ENCODE measurements at regions not wholly inside any gene's neighbourhood (a gene's known extent, or its start where the extent isn't known, plus 50 kb on each side); places are given as distances from the start of the nearest gene placed in this dataset.

GRCh38 chr4:180485407-180485806 is 1757.8 kb upstream of the TENM3 start:
- DNase-seq = no peak

- DNase-seq = no peak
These were observed 1756.9 kb upstream of the TENM3 start for GRCh38 chr4:180486342-180486741.

- no peak for DNase-seq
These were observed 1753.4 kb upstream of the TENM3 start for GRCh38 chr4:180489787-180490186.

GRCh38 chr4:180491210-180491609 is 1752.0 kb upstream of the TENM3 start:
- DNase-seq = no peak

GRCh38 chr4:180493299-180493698 is 1749.9 kb upstream of the TENM3 start:
- DNase-seq = no peak

GRCh38 chr4:180500154-180500553 is 1743.0 kb upstream of the TENM3 start:
- DNase-seq = no peak

GRCh38 chr4:180512801-180513475 is 1730.3 kb upstream of the TENM3 start:
- no peak for DNase-seq

GRCh38 chr4:180518906-180519305 is 1724.3 kb upstream of the TENM3 start:
- no peak for DNase-seq

- DNase-seq = no peak
These were observed 1722.0 kb upstream of the TENM3 start for GRCh38 chr4:180521181-180521580.

GRCh38 chr4:180525523-180526077 is 1717.6 kb upstream of the TENM3 start:
- DNase-seq = no peak

- DNase-seq = no peak
These were observed 1715.2 kb upstream of the TENM3 start for GRCh38 chr4:180528003-180528402.

- no peak for DNase-seq
These were observed 1712.4 kb upstream of the TENM3 start for GRCh38 chr4:180530787-180531186.

- no peak for DNase-seq
These were observed 1710.5 kb upstream of the TENM3 start for GRCh38 chr4:180532691-180533090.

- no peak for DNase-seq
These were observed 1704.7 kb upstream of the TENM3 start for GRCh38 chr4:180538384-180539057.

- DNase-seq = no peak
These were observed 1703.9 kb upstream of the TENM3 start for GRCh38 chr4:180539284-180539683.

- no peak for DNase-seq
These were observed 1701.5 kb upstream of the TENM3 start for GRCh38 chr4:180541678-180542077.

- peak; percentile 0 for DNase-seq
These were observed 1700.6 kb upstream of the TENM3 start for GRCh38 chr4:180542445-180543100.

- DNase-seq = no peak
These were observed 1693.1 kb upstream of the TENM3 start for GRCh38 chr4:180550106-180550505.

GRCh38 chr4:180557348-180557747 is 1685.9 kb upstream of the TENM3 start:
- DNase-seq = no peak

- DNase-seq = no peak
These were observed 1685.3 kb upstream of the TENM3 start for GRCh38 chr4:180557950-180558349.

- no peak for DNase-seq
These were observed 1684.8 kb upstream of the TENM3 start for GRCh38 chr4:180558427-180558826.

- DNase-seq = no peak
These were observed 1682.3 kb upstream of the TENM3 start for GRCh38 chr4:180560896-180561295.

GRCh38 chr4:180564026-180564425 is 1679.2 kb upstream of the TENM3 start:
- DNase-seq = no peak

GRCh38 chr4:180564448-180564847 is 1678.8 kb upstream of the TENM3 start:
- DNase-seq = no peak
